A549 (cell line): ENCODE measurements at regions not wholly inside any gene's neighbourhood (a gene's known extent, or its start where the extent isn't known, plus 50 kb on each side); places are given as distances from the start of the nearest gene placed in this dataset.

Source experiments
- ATAC-seq, 2 experiments: fragments of 200-7000 bp in 1 of 2; fragments of >200 bp in 1 of 2; cut with Nextera tagmentation in 1 of 2; cut with Tn5 transposase in 1 of 2; 3 replicates each; pipeline versions ENCODE4 v1.8.0 to v1.9.1; 2018 to 2020; ENCODE audit warnings: mild to moderate bottlenecking in 1 of 2, moderate library complexity in 1 of 2
- CTCF ChIA-PET: fragments of 300-600 bp; sonication (Branson Sonifier 250); formaldehyde crosslinking; extraction: SDS; loops from one replicate; lab custom pipeline; 2021; ENCODE audit warnings: antibody characterized with exemption, inconsistent platforms; lab: Yijun Ruan, JAX
- POLR2A ChIA-PET: fragments of 350-600 bp; formaldehyde crosslinking; extraction: SDS; loops from one replicate; lab custom pipeline; 2021; ENCODE audit warnings: antibody characterized with exemption, inconsistent platforms; lab: Yijun Ruan, JAX
- DNase-seq, 2 experiments: peaks; one replicate each; pipeline versions ENCODE4 v3.0.0 to v3.0.0-alpha.2; 2011 to 2016; ENCODE audit warnings: low read depth in 1 of 2, low spot score in 1 of 2
- FAIRE-seq: peaks from 2 replicates; lab custom pipeline; 2011; peaks lifted over from hg19 to GRCh38; lab: Jason Lieb, UNC
- H3K27ac ChIP-seq, 2 experiments: fragments of >200 bp; sonication (Bioruptor Twin); formaldehyde crosslinking; 3 replicates each; pipeline ENCODE4 v1.5.1; 2016 to 2017
- H3K4me1 ChIP-seq: fragments of >200 bp; sonication (Bioruptor Twin); formaldehyde crosslinking; 3 replicates; pipeline ENCODE4 v1.6.1; 2016
- H3K4me2 ChIP-seq: fragments of >200 bp; sonication (Bioruptor Twin); formaldehyde crosslinking; 3 replicates; pipeline ENCODE4 v1.6.1; 2016
- H3K4me3 ChIP-seq: fragments of >200 bp; sonication (Bioruptor Twin); formaldehyde crosslinking; 3 replicates; pipeline ENCODE4 v1.5.1; 2016
- H3K9me3 ChIP-seq: fragments of >200 bp; sonication (Bioruptor Twin); formaldehyde crosslinking; 3 replicates; pipeline ENCODE4 v1.6.1; 2016
- BCL3 ChIP-seq: fragments of >200 bp; sonication (Bioruptor Twin); formaldehyde crosslinking; IDR thresholded peaks from 3 replicates; pipeline ENCODE4 v1.6.1; 2016
- CBX2 ChIP-seq: fragments of 200-600 bp; sonication (generic); IDR thresholded peaks from 2 replicates; pipeline ENCODE4 v1.6.1; 2016; ENCODE audit warnings: low read depth, mild to moderate bottlenecking, borderline replicate concordance
- CEBPB ChIP-seq, 2 experiments: fragments of >200 bp in 1 of 2; sonication (Bioruptor Twin) in 1 of 2; formaldehyde crosslinking in 1 of 2; IDR thresholded peaks; 2 replicates each; pipeline ENCODE4 v1.6.1; 2012 to 2016
- CHD2 ChIP-seq: fragments of 150-350 bp; IDR thresholded peaks from 2 replicates; pipeline ENCODE4 v1.6.1; 2014; ENCODE audit warnings: low read length; ENCODE audit not compliant: partially characterized antibody
- FOSB ChIP-seq: fragments of 250-450 bp; sonication (Bioruptor Pico); IDR thresholded peaks from 2 replicates; pipeline ENCODE4 v1.5.0; 2020; ENCODE audit warnings: mild to moderate bottlenecking, moderate library complexity
- FOSL2 ChIP-seq, 2 experiments: fragments of 450-650 bp in 1 of 2; fragments of >200 bp in 1 of 2; sonication (Bioruptor Twin) in 1 of 2; formaldehyde crosslinking; IDR thresholded peaks; 2 replicates each; pipeline versions ENCODE4 v1.5.0 to v1.6.1; 2016 to 2020; ENCODE audit warnings: mild to moderate bottlenecking in 1 of 2, moderate library complexity in 1 of 2
- FOXS1 ChIP-seq: fragments of 250-450 bp; sonication (Bioruptor Pico); IDR thresholded peaks from 2 replicates; pipeline ENCODE4 v1.5.0; 2020; ENCODE audit warnings: mild to moderate bottlenecking, moderate library complexity
- HOXB5 ChIP-seq: fragments of 250-450 bp; sonication (Bioruptor Pico); IDR thresholded peaks from 2 replicates; pipeline ENCODE4 v1.5.0; 2020; ENCODE audit warnings: mild to moderate bottlenecking, moderate library complexity
- JUN ChIP-seq, 2 experiments: fragments of >200 bp; sonication (Bioruptor Twin); formaldehyde crosslinking; IDR thresholded peaks; 2 replicates in 1 of 2; 3 replicates in 1 of 2; pipeline ENCODE4 v1.6.1; 2016 to 2017
- KDM5A ChIP-seq: fragments of 200-600 bp; sonication (generic); IDR thresholded peaks from 2 replicates; pipeline ENCODE4 v1.6.1; 2016; ENCODE audit warnings: antibody characterized with exemption, mild to moderate bottlenecking
- PHF8 ChIP-seq: fragments of 200-600 bp; sonication (generic); IDR thresholded peaks from 2 replicates; pipeline ENCODE4 v1.6.1; 2016; ENCODE audit warnings: low read depth, mild to moderate bottlenecking, antibody characterized with exemption, moderate library complexity, borderline replicate concordance
- POLR2AphosphoS2 ChIP-seq: conservative IDR thresholded peaks from 2 replicates; pipeline ENCODE4 v1.6.1; 2012; ENCODE audit warnings: low read length, improper control_type of control experiment, inconsistent platforms
- RAD21 ChIP-seq, 2 experiments: fragments of >200 bp in 1 of 2; sonication (Bioruptor Twin) in 1 of 2; formaldehyde crosslinking in 1 of 2; IDR thresholded peaks in 1 of 2; conservative IDR thresholded peaks in 1 of 2; 2 replicates in 1 of 2; 3 replicates in 1 of 2; pipeline ENCODE4 v1.6.1; 2012 to 2018; ENCODE audit warnings: inconsistent platforms in 1 of 2
- RARB ChIP-seq: fragments of 250-450 bp; sonication (Bioruptor Pico); IDR thresholded peaks from 2 replicates; pipeline ENCODE4 v1.8.0; 2021; ENCODE audit warnings: mild to moderate bottlenecking, moderate library complexity
- RNF2 ChIP-seq: fragments of 200-600 bp; sonication (generic); IDR thresholded peaks from 2 replicates; pipeline ENCODE4 v1.6.1; 2016; ENCODE audit warnings: low read depth, mild to moderate bottlenecking, antibody characterized with exemption, moderate library complexity, borderline replicate concordance
- TFCP2L1 ChIP-seq: fragments of 250-450 bp; sonication (Bioruptor Pico); IDR thresholded peaks from 2 replicates; pipeline ENCODE4 v1.5.0; 2021; ENCODE audit warnings: mild to moderate bottlenecking
- TP53 ChIP-seq: fragments of 250-450 bp; sonication (Bioruptor Pico); IDR thresholded peaks from 2 replicates; pipeline ENCODE4 v1.5.0; 2021; ENCODE audit warnings: mild to moderate bottlenecking, moderate library complexity
- ZFP36 ChIP-seq: fragments of 450-650 bp; IDR thresholded peaks from 2 replicates; pipeline ENCODE4 v1.6.1; 2014; ENCODE audit warnings: borderline replicate concordance; ENCODE audit not compliant: partially characterized antibody
- WGBS: methylation state at CpG from one replicate; pipeline ENCODE4 v1.1.6; 2017; ENCODE audit errors: missing lambda C conversion rate; 5-methylcytosine and 5-hydroxymethylcytosine counted together
- TF ChIP-seq, protein P1 (sequence below): IDR thresholded peaks from 2 replicates; pipeline ENCODE4 v1.6.1; 2012
- TF ChIP-seq, protein P2 (sequence below): fragments of 450-650 bp; IDR thresholded peaks from 2 replicates; pipeline ENCODE4 v1.6.1; 2014; ENCODE audit warnings: antibody characterized with exemption
- TF ChIP-seq, protein P3 (sequence below): fragments of 250-450 bp; sonication (Bioruptor Pico); IDR thresholded peaks from 2 replicates; pipeline ENCODE4 v1.5.0; 2021; ENCODE audit warnings: mild to moderate bottlenecking, moderate library complexity, borderline replicate concordance

DNA sequence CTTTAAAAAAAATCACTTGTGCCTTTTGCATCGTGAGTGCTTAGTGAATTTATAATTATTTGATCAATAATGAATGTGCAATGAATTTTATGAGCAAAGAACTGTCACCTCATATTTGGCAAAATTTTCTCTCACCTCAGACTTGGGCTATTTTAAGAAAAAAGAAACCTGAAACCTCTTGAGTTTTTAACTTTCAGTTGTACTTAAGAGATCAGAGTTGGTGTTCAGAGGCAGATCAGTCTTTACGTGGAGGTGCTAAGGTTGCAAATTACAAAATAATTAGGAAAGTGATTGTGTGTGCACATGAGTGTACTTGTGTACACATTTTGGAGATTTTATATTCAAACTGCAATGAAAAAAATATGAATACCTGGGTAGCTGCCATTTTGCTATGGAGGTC is 218.7 kb upstream of the RBFOX1 start:
- WGBS, result 2% methylated on average over 2 of the region's 2 CpGs
- ATAC-seq, result no peak
- Histone ChIP-seq H3K4me2 (no peak overlapping the region), H3K9me3 (no peaks in the 10 kb centered on the region), H3K4me1 (no peaks in the 10 kb centered on the region), H3K4me3 (no peak overlapping the region), H3K27ac (no peak overlapping the region)
- CTCF ChIA-PET, result no interaction called here
- POLR2A ChIA-PET, result no interaction called here
- no peak for FAIRE-seq
- no peak for DNase-seq
- no peak for TF ChIP-seq TP53
- no peak for TF ChIP-seq KDM5A
- TF ChIP-seq RNF2, result no peak
- TF ChIP-seq, protein P1, sequence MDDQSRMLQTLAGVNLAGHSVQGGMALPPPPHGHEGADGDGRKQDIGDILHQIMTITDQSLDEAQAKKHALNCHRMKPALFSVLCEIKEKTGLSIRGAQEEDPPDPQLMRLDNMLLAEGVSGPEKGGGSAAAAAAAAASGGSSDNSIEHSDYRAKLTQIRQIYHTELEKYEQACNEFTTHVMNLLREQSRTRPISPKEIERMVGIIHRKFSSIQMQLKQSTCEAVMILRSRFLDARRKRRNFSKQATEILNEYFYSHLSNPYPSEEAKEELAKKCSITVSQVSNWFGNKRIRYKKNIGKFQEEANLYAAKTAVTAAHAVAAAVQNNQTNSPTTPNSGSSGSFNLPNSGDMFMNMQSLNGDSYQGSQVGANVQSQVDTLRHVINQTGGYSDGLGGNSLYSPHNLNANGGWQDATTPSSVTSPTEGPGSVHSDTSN, result no peak
- TF ChIP-seq HOXB5 (CRISPR knock-in tag), result no peak
- no peak for TF ChIP-seq FOSB (CRISPR knock-in tag)
- TF ChIP-seq ZFP36, result no peak
- TF ChIP-seq, protein P2, sequence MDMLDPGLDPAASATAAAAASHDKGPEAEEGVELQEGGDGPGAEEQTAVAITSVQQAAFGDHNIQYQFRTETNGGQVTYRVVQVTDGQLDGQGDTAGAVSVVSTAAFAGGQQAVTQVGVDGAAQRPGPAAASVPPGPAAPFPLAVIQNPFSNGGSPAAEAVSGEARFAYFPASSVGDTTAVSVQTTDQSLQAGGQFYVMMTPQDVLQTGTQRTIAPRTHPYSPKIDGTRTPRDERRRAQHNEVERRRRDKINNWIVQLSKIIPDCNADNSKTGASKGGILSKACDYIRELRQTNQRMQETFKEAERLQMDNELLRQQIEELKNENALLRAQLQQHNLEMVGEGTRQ, result no peak
- no peak for TF ChIP-seq JUN (IDR thresholded peaks at IDR 0.05)
- no peak for TF ChIP-seq BCL3
- no peak for TF ChIP-seq CHD2
- TF ChIP-seq RARB, result no peak
- no peak for TF ChIP-seq FOSL2 (IDR thresholded peaks at IDR 0.05)
- no peak for TF ChIP-seq FOSL2 (CRISPR knock-in tag; IDR thresholded peaks at IDR 0.05)
- TF ChIP-seq FOXS1 (CRISPR knock-in tag), result no peak
- TF ChIP-seq, protein P3, sequence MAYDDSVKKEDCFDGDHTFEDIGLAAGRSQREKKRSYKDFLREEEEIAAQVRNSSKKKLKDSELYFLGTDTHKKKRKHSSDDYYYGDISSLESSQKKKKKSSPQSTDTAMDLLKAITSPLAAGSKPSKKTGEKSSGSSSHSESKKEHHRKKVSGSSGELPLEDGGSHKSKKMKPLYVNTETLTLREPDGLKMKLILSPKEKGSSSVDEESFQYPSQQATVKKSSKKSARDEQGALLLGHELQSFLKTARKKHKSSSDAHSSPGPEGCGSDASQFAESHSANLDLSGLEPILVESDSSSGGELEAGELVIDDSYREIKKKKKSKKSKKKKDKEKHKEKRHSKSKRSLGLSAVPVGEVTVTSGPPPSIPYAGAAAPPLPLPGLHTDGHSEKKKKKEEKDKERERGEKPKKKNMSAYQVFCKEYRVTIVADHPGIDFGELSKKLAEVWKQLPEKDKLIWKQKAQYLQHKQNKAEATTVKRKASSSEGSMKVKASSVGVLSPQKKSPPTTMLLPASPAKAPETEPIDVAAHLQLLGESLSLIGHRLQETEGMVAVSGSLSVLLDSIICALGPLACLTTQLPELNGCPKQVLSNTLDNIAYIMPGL (CRISPR knock-in tag), result no peak

DNA sequence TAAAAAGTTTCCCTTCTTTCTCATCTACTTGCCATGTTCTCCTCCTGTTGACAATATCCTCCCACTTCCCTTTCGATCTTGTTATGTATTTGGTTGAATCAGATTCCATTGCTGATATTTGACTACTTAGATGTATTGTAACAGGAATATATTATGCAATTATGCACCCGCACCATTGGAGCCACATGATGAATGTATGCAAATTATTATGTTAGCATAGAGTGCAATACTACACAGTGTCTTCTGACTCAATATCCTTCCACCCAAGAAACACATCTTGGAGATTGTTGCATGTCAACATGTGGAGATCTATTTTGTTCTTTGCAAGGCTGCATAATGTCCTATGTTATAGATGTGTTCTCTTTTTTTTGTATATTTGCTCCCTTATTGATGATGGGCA is 219.2 kb upstream of the RBFOX1 start:
- Histone ChIP-seq H3K4me2 (no peak overlapping the region), H3K4me3 (no peak overlapping the region), H3K4me1 (no peaks in the 10 kb centered on the region), H3K9me3 (no peaks in the 10 kb centered on the region), H3K27ac (no peak overlapping the region)
- DNase-seq (no peak), ATAC-seq (no peak), FAIRE-seq (no peak)
- ChIA-PET POLR2A (no interaction called here), CTCF (no interaction called here)
- WGBS, result 3% methylated on average over 2 of the region's 2 CpGs
- no peak for TF ChIP-seq RAD21 (conservative IDR thresholded peaks at IDR 0.05 in 1 of 2, IDR thresholded peaks at IDR 0.05 in 1 of 2)
- no peak for TF ChIP-seq PHF8
- TF ChIP-seq TFCP2L1 (CRISPR knock-in tag), result no peak

DNA sequence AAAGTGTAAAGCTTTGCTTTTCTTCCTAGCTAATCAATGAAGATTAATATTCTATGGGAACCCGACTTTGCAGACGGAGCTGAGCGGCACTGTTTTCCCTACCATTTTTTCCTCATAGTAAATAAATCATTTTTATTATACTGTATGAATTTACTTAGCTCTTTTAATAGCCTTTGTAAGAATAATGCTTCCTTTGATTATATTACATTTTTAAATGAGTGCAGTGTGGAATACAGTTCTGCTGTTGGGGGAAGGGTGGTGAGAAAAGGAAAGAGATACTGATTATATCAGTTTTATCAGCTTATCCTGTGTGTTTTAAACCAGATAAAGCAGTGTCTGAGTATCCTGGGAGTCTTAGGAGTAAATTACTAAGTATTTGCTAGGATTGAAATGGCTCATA is 221.4 kb upstream of the RBFOX1 start:
- DNase-seq (no peak), ATAC-seq (no peak)
- Histone ChIP-seq H3K9me3 (no peaks in the 10 kb centered on the region), H3K4me2 (no peak overlapping the region), H3K4me1 (no peaks in the 10 kb centered on the region), H3K4me3 (no peak overlapping the region), H3K27ac (no peak overlapping the region)
- WGBS, result 2% methylated on average over 3 of the region's 3 CpGs
- CTCF ChIA-PET, result no interaction called here
- POLR2A ChIA-PET, result no interaction called here
- TF ChIP-seq POLR2AphosphoS2, result no peak
- no peak for TF ChIP-seq CEBPB (IDR thresholded peaks at IDR 0.05)
- TF ChIP-seq CBX2, result no peak
- no peak for TF ChIP-seq TP53
- TF ChIP-seq, all 56 proteins: peak for 0
- no peak for FAIRE-seq
